ENCODE measurements at regions not wholly inside any gene's neighbourhood (a gene's known extent, or its start where the extent isn't known, plus 50 kb on each side); places are given as distances from the start of the nearest gene placed in this dataset.
"Not testable (repeated sequence)": the region's sequence is repeated elsewhere in the genome, so short reads cannot be mapped to it uniquely, and the experiment has no call there.

DNA sequence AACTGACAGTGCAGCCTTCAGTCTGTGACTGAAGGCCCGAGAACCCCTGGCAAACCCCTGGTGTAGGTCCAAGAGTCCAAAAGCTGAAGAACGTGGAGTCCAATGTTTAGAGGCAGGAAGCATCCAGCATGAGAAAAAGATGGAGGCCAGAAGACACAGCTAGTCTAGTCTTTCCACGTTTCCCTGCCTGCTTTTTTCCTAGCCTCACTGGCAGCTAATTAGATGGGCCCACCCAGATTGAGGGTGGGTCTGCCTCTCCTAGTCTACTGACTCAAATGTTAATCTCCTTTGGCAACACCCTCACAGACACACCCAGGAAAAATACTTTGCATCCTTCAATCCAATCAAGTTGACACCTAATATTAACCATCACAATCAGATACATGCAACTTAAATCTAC, 87.8 kb downstream of the TENT5D start:
- not testable (repeated sequence) for H3K9ac ChIP-seq (ENCODE audit: extremely low read depth, low read length, poor library complexity, severe bottlenecking); H3K9me3 ChIP-seq (ENCODE audit: control insufficient read depth, low read length); H3K4me1 Mint-ChIP-seq; H3K4me3 Mint-ChIP-seq; H3K27me3 ChIP-seq (ENCODE audit: control insufficient read depth, insufficient read depth, low read length, poor library complexity, severe bottlenecking); H3K36me3 ChIP-seq (ENCODE audit: control insufficient read depth, insufficient read depth, low read length); H3K4me3 ChIP-seq (ENCODE audit: low read length); H3K36me3 Mint-ChIP-seq (ENCODE audit: low read depth); H3K27ac Mint-ChIP-seq; H3K4me1 ChIP-seq (ENCODE audit: control insufficient read depth, insufficient read depth, low read length); DNase-seq; H3K27ac ChIP-seq (ENCODE audit: low read depth, low read length); H3K27me3 Mint-ChIP-seq (ENCODE audit: insufficient read depth)
- WGBS, 2 experiments (ENCODE audit: insufficient coverage in 1 of 2, insufficient read length in 1 of 2) = 93 to 100% methylated on average over 1 to 3 of the region's 3 CpGs
- peaks cover 87% of the 10 kb centered on the region for H3K9me3 Mint-ChIP-seq

DNA sequence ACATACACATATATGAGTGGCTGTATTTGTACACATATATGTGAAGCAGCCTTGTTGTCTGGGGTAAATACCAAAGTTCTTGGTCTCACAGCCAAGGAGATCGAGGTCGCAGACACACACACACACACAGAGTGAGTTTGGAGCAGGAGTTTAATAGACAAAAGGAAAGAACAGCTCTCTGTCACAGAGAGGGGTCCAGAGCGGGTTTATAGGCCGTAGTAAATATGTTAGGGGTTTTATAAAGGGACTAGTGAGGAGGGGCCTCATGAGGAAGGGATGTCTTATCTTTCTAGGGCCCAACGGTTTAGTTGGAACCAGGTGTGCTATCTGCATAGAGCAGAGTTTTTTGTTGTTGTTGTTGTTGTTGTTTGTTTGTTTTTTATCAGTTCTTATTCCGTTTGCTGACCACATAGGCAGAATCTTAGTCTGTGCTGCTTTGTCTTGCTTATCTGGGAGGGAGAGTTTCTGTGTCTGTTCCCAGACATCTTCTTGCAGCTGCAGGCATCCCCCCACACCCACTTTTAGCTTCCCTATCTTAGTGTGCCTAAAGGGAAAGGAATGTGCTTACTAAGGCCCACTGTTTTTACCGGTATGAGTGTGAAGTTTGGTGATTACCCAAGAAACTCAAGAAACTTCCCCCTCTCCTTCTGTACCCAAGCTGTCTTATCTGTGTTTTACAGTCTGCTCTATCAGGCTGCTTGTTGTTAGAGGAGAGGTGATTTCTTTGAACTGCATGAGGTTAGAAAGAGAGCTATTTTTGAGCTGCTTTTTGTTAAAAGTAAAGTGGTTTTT, 91.9 kb downstream of the TENT5D start:
- DNase-seq = peak; percentile 66

DNA sequence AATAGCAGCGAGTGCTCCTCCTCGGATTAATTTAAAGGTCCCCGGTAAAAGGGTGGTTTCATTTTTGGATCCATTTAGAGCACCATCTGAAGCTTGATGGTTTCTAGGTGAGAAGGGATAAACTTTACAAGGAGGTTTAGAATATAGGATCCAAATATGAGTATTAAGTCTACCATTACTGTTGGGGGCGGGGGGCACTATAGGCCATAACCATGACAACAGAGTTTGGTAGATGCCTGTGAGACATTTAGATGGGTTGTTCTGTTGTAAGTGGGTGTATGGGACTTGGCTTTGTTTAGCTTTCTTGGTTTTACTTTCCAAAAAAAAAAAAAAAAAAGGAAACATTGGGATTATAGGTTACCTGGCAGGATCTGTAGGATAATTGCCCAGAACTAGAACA, 92.7 kb downstream of the TENT5D start:
- Mint-ChIP-seq H3K27ac (no peak overlapping the region), H3K36me3 (ENCODE audit: low read depth) (no peaks in the 10 kb centered on the region)
- TF ChIP-seq, protein P1, sequence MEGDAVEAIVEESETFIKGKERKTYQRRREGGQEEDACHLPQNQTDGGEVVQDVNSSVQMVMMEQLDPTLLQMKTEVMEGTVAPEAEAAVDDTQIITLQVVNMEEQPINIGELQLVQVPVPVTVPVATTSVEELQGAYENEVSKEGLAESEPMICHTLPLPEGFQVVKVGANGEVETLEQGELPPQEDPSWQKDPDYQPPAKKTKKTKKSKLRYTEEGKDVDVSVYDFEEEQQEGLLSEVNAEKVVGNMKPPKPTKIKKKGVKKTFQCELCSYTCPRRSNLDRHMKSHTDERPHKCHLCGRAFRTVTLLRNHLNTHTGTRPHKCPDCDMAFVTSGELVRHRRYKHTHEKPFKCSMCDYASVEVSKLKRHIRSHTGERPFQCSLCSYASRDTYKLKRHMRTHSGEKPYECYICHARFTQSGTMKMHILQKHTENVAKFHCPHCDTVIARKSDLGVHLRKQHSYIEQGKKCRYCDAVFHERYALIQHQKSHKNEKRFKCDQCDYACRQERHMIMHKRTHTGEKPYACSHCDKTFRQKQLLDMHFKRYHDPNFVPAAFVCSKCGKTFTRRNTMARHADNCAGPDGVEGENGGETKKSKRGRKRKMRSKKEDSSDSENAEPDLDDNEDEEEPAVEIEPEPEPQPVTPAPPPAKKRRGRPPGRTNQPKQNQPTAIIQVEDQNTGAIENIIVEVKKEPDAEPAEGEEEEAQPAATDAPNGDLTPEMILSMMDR (conservative IDR thresholded peaks at IDR 0.05) = no peak

More for the DNA sequence above, 91.9 kb downstream of the TENT5D start:
- Histone ChIP-seq H3K4me1 (ENCODE audit: control insufficient read depth, insufficient read depth, low read length) (no peaks in the 10 kb centered on the region), H3K27me3 (ENCODE audit: control insufficient read depth, insufficient read depth, low read length, poor library complexity, severe bottlenecking) (no peaks in the 10 kb centered on the region), H3K27ac (ENCODE audit: low read depth, low read length) (peak overlapping the region; percentile 41), H3K9ac (ENCODE audit: extremely low read depth, low read length, poor library complexity, severe bottlenecking) (no peak overlapping the region), H3K9me3 (ENCODE audit: control insufficient read depth, low read length) (no peaks in the 10 kb centered on the region), H3K36me3 (ENCODE audit: control insufficient read depth, insufficient read depth, low read length) (no peaks in the 10 kb centered on the region), H3K4me3 (ENCODE audit: low read length) (peak overlapping the region; percentile 56)
- H3K4me3 Mint-ChIP-seq = no peak overlapping the region
- no peak overlapping the region for H3K27ac Mint-ChIP-seq
- peaks cover 79% of the 10 kb centered on the region for H3K9me3 Mint-ChIP-seq
- TF ChIP-seq, protein P1 (conservative IDR thresholded peaks at IDR 0.05) = no peak
- H3K36me3 Mint-ChIP-seq (ENCODE audit: low read depth) = no peaks in the 10 kb centered on the region
- H3K4me1 Mint-ChIP-seq = no peaks in the 10 kb centered on the region
- WGBS, 2 experiments (ENCODE audit: insufficient coverage in 1 of 2, insufficient read length in 1 of 2) = 46% methylated on average over 6 of the region's 7 CpGs; no CpG with 5 or more reads in 1 of the 2 experiments
- no peaks in the 10 kb centered on the region for H3K27me3 Mint-ChIP-seq (ENCODE audit: insufficient read depth)

More for the DNA sequence above, 92.7 kb downstream of the TENT5D start:
- H3K9me3 Mint-ChIP-seq = peaks cover 79% of the 10 kb centered on the region
- no peak for DNase-seq
- Histone ChIP-seq H3K4me3 (ENCODE audit: low read length) (peak overlapping the region; percentile 56), H3K27me3 (ENCODE audit: control insufficient read depth, insufficient read depth, low read length, poor library complexity, severe bottlenecking) (no peaks in the 10 kb centered on the region), H3K9me3 (ENCODE audit: control insufficient read depth, low read length) (no peaks in the 10 kb centered on the region), H3K27ac (ENCODE audit: low read depth, low read length) (peak overlapping the region; percentile 38), H3K9ac (ENCODE audit: extremely low read depth, low read length, poor library complexity, severe bottlenecking) (no peak overlapping the region), H3K36me3 (ENCODE audit: control insufficient read depth, insufficient read depth, low read length) (no peaks in the 10 kb centered on the region), H3K4me1 (ENCODE audit: control insufficient read depth, insufficient read depth, low read length) (no peaks in the 10 kb centered on the region)
- WGBS, 2 experiments (ENCODE audit: insufficient coverage in 1 of 2, insufficient read length in 1 of 2) = 72% methylated on average over 4 of the region's 4 CpGs; no CpG with 5 or more reads in 1 of the 2 experiments
- H3K4me3 Mint-ChIP-seq = no peak overlapping the region
- H3K27me3 Mint-ChIP-seq (ENCODE audit: insufficient read depth) = no peaks in the 10 kb centered on the region
- H3K4me1 Mint-ChIP-seq = no peaks in the 10 kb centered on the region
